ENCODE measurements at regions not wholly inside any gene's neighbourhood (a gene's known extent, or its start where the extent isn't known, plus 50 kb on each side); places are given as distances from the start of the nearest gene placed in this dataset.
A peak's percentile ranks its signal among the peaks of the same experiment; 100 is the strongest.
"Not testable (repeated sequence)": the region's sequence is repeated elsewhere in the genome, so short reads cannot be mapped to it uniquely, and the experiment has no call there.

DNA sequence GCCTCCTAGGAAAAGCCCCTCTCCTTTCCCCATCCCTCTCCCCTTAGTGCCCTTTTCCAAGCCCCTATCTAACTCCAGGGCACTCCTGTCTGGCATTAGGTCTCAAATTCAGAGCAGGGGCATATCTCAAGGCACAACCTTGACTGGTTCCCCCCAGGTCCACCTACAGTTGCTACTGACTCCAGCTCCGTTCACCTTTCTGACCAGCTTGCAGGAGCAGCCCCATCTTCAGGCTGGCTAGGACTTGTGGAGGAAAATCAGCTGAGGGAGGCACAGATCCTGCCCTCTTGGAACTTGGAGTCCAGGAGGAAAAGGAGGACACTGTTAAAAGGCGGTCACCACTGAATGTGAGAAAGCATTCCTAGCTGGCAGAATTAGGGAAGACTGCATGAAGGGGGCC is 152.4 kb downstream of the ZFP36L2 start:
- H3K27ac Mint-ChIP-seq, result no peak overlapping the region
- no peaks in the 10 kb centered on the region for H3K27me3 Mint-ChIP-seq
- H3K9me3 Mint-ChIP-seq, result no peaks in the 10 kb centered on the region
- no peak for ATAC-seq (replicated peaks)
- no peaks in the 10 kb centered on the region for H3K4me1 Mint-ChIP-seq
- H3K36me3 Mint-ChIP-seq (ENCODE audit: low read depth), result no peaks in the 10 kb centered on the region
- H3K4me3 Mint-ChIP-seq, result no peak overlapping the region

DNA sequence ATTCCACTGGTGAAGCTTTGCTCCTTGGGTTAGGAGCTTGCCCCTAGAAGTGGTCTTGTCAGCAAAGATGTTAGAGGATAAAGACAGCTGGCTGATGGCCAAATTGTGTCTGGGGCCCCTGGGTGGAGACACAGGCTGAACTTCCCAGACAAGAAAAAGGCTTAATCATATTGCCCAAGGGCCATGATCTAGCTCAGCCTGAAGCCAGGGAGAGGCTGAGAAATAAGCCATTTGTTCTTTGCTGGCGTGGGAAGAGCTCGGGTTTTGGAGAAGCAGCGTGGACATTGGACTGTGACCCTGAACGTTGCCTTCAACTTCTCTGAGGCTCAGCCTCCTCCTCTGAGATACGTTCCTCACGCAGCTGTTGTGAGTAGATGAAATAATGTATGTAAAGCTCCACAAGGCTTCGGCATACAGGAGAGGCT is 153.0 kb downstream of the ZFP36L2 start:
- no peak overlapping the region for H3K4me3 Mint-ChIP-seq
- H3K27ac Mint-ChIP-seq, result no peak overlapping the region
- no peaks in the 10 kb centered on the region for H3K4me1 Mint-ChIP-seq
- H3K9me3 Mint-ChIP-seq, result no peaks in the 10 kb centered on the region
- no peak for ATAC-seq (replicated peaks)
- H3K27me3 Mint-ChIP-seq, result no peaks in the 10 kb centered on the region
- H3K36me3 Mint-ChIP-seq (ENCODE audit: low read depth), result no peaks in the 10 kb centered on the region

DNA sequence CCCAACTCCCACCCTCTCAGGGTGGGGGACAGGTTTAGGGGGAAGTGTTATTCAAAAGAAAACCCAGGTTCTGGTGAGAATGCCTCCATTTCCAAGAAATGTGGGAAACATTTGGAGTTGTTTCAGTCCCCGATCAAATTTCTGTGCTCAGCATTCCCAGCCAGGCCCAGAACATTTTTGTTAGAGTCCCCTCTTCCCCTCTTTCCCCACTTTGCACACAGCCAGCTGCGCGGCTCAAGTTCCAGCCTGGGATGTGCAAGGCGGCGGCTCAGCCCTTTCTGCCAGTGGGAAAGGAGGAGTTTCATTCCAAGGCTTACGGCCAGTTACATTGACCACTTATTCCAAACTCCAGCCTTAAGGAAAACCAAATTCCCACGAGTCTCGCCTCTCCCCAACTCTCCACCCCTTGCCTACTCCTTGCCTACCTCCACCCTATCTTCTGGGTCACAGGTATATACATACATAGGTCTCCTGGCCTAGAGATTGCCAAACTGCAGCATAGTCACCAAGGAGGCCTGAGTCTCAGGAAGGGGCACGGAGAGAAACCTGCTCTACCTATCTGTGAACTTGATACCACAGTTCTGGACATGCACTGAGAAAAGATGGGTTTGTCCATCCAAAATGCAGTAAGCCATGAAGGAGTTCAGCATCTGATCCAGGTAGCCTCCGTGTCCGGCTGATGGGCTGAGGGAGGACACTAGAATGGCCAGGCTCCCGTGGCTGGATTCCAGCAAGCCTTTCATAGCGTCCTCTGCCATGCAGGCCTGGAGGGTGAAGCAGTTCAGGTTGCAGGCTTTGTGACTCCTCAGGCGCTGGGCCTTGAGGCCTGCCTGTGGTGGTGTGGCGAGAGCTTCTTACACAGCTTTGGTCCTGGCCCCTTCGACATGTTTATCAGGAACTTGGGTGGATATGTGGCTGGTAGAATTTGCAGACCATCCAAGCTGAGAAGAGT is 154.5 kb downstream of the ZFP36L2 start:
- Mint-ChIP-seq H3K36me3 (ENCODE audit: low read depth) (no peaks in the 10 kb centered on the region), H3K27me3 (no peaks in the 10 kb centered on the region), H3K27ac (no peak overlapping the region), H3K4me3 (no peak overlapping the region), H3K9me3 (no peaks in the 10 kb centered on the region), H3K4me1 (no peaks in the 10 kb centered on the region)
- ATAC-seq (replicated peaks), result no peak

DNA sequence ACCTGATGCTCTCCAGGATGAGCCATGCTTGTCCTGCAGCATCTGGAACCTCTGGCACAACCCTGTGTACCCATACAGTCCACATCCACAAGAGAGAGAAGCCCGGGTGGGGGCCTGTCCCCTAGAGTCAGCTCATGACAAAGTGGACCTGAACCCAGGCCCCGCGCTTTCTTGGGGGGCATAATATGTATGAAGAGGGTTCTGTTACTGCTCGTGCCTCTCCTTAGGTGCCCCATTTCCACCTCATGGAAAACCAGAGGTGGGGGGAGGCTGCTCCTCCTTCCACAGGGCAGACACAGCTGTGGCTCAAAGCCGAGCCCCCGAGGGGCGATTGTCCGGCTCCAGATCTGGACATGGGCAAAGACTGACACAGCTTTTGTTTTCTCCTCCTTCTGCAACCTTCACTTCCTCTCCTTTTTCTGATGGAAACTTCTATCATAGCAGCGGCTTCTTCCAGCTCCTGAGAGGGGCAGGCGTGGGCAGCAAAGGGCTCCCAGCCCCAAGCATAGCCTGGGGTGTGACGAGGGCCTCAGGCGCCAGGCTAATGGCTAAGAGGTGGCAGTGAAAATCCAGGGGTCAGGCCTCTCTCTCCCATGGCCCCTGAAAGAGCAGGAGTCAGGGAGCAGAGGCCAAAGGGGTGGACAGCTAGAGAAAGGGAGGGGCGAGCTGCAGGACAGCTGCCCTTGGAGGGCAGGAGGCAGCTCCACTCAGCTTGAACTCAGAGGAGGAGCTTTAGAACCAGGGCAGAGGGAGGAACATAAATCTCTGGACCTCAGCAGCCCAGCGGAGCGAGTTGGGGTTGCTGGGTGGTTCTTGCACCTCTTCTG is 155.5 kb downstream of the ZFP36L2 start:
- ATAC-seq (replicated peaks), result no peak
- H3K27ac Mint-ChIP-seq, result no peak overlapping the region
- H3K4me3 Mint-ChIP-seq, result no peak overlapping the region
- no peaks in the 10 kb centered on the region for H3K27me3 Mint-ChIP-seq
- H3K36me3 Mint-ChIP-seq (ENCODE audit: low read depth), result no peaks in the 10 kb centered on the region
- H3K9me3 Mint-ChIP-seq, result no peaks in the 10 kb centered on the region
- no peaks in the 10 kb centered on the region for H3K4me1 Mint-ChIP-seq

DNA sequence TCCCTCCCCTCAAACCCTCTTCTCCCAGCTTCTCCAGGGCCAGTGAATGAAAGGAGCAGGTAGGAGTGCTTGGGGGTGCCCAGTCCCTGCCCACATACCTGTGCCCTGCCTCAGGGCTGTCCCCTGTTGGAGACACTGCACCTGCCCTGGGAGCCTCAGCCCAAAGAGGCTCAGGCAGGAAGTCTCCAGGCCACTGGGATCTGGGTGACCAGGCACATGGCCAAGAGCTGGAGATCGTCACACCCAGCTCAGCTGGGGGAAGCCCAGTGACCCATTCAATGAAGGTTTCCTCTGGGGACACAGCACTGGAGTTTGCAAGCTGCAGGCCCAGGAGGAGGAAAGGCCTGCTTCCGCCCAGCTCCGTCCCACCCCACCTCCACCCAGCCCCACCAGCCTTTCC is 156.4 kb downstream of the ZFP36L2 start:
- Mint-ChIP-seq H3K9me3 (no peaks in the 10 kb centered on the region), H3K27ac (no peak overlapping the region), H3K4me1 (no peaks in the 10 kb centered on the region), H3K4me3 (no peak overlapping the region), H3K27me3 (no peaks in the 10 kb centered on the region), H3K36me3 (ENCODE audit: low read depth) (no peaks in the 10 kb centered on the region)
- no peak for ATAC-seq (replicated peaks)

DNA sequence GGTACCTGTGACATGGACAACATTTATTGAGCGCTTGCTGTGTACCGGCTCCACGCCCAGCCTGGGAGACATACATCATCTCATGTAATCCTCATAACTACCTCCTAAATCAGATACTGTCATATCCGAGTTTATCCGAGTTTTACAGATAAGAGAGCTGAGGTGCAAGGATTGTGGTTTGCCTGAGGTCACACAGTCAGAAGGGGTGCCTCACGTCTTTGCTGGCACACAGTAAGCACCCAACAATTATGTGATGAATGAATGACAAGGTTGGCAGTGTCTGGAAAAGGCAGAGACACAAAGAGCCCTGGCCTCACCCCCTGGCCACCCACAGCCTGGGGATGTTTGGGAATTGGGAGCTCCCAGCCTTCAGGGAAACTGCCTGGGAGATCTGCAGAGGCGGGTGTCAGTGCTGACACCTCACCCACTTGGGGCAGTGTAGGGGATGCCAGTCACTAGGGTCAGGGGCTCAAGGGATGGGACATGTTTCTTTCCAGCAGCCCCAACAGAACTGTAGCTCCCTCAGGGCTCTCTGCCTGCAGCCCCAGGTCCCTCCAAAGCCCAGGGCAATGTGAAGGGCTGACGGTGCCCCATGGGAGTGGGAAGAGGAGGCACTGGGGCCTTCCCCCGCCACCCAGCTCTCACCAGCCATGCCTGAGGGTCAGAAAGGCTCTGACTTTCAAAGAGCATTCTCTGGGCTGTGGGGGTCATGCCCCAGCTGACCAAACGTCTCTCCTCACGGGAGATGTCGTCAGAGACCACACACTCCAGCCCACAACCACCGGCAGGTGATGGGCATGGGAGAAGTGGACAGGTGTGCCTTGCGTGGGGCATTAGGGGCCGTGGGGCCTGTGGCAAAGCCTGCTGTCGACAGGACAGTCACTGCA is 157.5 kb downstream of the ZFP36L2 start:
- no peaks in the 10 kb centered on the region for H3K4me1 Mint-ChIP-seq
- H3K27me3 Mint-ChIP-seq, result no peaks in the 10 kb centered on the region
- no peak overlapping the region for H3K27ac Mint-ChIP-seq
- no peak for ATAC-seq (replicated peaks)
- no peaks in the 10 kb centered on the region for H3K9me3 Mint-ChIP-seq
- no peaks in the 10 kb centered on the region for H3K36me3 Mint-ChIP-seq (ENCODE audit: low read depth)
- H3K4me3 Mint-ChIP-seq, result no peak overlapping the region

DNA sequence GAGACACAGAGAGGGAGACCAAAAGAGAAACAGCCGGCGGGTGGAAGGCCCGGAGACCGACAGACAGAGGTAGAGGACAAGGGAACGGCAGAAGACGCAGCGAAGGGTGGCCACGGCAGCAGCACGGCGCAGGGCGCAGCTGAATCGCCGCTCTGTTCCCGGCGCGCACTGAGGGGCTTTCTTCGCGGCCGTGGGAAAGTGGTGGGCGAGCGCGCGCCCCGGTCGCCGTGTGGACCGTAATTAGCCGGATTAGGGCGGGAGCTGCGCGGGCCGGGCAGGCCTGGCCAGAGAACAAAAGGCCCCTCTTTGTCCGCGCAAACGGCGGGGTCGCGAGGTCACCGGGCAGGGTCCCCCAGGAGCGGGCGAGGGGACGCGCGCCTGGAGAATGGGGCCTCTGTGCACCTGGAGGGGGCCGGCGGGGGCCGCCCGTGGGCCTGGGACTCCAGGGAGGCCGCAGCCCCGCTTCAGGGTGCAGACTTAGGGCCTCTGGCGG is 158.3 kb downstream of the ZFP36L2 start:
- Mint-ChIP-seq H3K27me3 (no peaks in the 10 kb centered on the region), H3K4me3 (no peak overlapping the region), H3K9me3 (no peaks in the 10 kb centered on the region), H3K36me3 (ENCODE audit: low read depth) (no peaks in the 10 kb centered on the region), H3K4me1 (no peaks in the 10 kb centered on the region), H3K27ac (no peak overlapping the region)
- ATAC-seq (replicated peaks), result no peak

DNA sequence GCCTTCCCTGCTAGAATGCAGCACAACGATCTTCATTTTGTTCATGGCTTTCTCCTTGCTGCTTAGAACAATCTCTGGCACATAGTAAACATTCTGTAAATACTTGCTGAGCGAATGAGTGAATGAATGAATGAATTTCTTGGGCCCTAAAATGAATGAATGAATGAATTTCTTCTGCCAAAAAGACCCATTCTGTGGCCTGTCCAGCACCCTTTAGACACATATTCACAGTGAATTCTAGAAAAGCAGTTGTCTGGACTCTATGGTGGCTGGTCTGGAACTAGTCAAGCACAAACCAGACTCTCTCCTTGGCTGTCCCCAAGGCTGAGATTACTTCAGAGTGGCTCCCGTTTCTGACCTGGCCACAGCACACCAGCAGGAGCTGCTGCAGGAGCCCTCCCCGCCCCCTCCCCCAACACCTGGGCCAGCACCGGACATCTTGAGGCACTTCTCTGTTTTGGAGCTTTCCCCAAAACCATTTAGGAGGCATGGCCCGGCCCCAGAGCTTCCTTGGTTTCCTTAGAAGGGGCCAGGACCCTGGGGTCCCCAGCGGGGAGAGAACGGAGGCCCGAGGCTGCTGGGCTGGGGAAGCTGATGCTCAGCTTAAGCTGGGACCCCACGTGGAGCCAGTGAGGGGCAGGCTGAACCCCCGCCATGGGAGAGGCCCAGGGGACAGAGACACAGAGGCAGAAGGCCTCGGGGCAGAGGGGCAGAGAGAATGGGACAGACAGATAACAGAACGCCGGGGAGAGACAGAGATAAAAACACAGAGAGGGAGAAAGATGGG is 159.0 kb downstream of the ZFP36L2 start:
- no peak overlapping the region for H3K27ac Mint-ChIP-seq
- H3K4me1 Mint-ChIP-seq, result no peaks in the 10 kb centered on the region
- no peaks in the 10 kb centered on the region for H3K27me3 Mint-ChIP-seq

DNA sequence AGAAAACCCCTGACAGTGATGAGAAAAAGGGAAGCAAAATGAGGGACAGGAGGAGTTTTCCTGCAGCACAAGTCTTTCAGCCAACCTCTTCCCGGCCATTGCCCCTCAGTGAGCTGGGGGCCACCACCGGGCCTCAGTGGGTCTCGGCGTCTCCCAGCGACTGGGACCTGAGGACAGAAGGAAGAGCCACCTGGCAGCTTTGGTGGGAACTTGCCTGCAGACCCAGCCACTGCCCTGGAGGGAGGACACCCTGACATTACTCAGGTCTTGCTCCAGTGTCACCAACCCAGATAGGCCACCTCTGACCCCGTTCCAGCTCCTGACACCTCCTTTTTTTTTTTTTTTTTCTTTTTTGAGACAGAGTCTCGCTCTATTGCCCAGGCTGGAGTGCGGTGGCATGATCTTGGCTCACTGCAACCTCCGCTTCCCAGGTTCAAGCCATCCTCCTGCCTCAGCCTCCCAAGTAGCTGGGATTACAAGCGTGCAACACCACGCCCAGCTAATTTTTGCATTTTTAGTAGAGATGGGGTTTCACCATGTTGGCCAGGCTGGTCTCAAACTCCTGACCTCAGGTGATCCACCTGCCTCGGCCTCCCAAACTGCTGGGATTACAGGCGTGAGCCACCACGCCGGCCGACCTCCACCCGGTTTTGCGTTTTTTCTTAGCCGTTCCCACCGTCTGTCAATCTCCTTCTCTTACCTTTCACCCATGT is 159.7 kb downstream of the ZFP36L2 start:
- H3K27me3 Mint-ChIP-seq; ATAC-seq (replicated peaks); H3K27ac Mint-ChIP-seq; H3K36me3 Mint-ChIP-seq (ENCODE audit: low read depth); H3K4me3 Mint-ChIP-seq; H3K4me1 Mint-ChIP-seq; H3K9me3 Mint-ChIP-seq: not testable (repeated sequence)

More for the DNA sequence above, 159.0 kb downstream of the ZFP36L2 start:
- H3K36me3 Mint-ChIP-seq (ENCODE audit: low read depth), result no peaks in the 10 kb centered on the region
- no peak overlapping the region for H3K4me3 Mint-ChIP-seq
- no peak for ATAC-seq (replicated peaks)
- no peaks in the 10 kb centered on the region for H3K9me3 Mint-ChIP-seq

DNA sequence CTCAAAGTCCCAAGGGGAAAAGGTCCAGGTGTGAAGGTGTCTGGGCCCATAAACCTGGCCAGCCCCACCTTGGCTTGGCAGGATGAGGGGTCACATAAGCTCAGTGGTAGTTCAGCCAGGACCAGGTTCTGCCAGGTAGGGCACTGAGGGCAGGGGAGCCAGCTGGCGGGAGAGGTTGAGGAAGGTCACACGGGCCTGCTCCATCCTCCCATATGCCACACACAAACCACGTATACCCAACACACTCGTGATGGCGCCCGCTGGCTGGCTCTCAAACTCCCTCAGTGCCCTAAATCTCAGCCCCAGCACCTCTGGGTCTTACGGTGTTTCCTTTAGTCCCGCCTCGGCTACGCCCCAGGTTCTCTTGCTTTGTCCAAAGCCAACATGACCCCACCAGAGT is 160.5 kb downstream of the ZFP36L2 start:
- H3K27me3 Mint-ChIP-seq, result no peaks in the 10 kb centered on the region
- H3K4me1 Mint-ChIP-seq, result no peaks in the 10 kb centered on the region
- H3K4me3 Mint-ChIP-seq, result no peak overlapping the region
- no peak overlapping the region for H3K27ac Mint-ChIP-seq
- no peaks in the 10 kb centered on the region for H3K9me3 Mint-ChIP-seq
- H3K36me3 Mint-ChIP-seq (ENCODE audit: low read depth), result no peaks in the 10 kb centered on the region
- no peak for ATAC-seq (replicated peaks)

DNA sequence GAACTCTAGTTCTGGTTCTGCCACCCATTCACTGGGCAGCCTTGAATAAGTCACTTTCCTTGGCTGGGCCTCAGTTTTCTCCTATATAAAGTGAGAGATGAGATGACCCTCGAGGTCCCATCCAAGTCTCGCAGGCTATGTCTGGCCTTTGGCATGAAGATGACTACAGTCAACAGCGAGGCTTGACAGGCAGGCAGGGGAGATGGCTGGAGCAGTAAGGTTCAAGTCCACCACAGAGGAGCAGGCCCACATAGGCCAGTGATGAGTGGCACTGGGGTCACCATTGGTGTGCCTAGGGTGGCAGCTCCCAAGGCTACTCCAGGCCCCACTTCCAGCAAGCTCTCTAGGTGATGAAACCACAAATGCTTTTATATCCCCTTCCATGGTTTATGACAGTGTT is 161.4 kb downstream of the ZFP36L2 start:
- ATAC-seq (replicated peaks), result no peak
- H3K9me3 Mint-ChIP-seq, result no peaks in the 10 kb centered on the region
- no peaks in the 10 kb centered on the region for H3K27me3 Mint-ChIP-seq
- H3K4me1 Mint-ChIP-seq, result no peaks in the 10 kb centered on the region
- H3K36me3 Mint-ChIP-seq (ENCODE audit: low read depth), result no peaks in the 10 kb centered on the region
- H3K27ac Mint-ChIP-seq, result no peak overlapping the region
- H3K4me3 Mint-ChIP-seq, result no peak overlapping the region

DNA sequence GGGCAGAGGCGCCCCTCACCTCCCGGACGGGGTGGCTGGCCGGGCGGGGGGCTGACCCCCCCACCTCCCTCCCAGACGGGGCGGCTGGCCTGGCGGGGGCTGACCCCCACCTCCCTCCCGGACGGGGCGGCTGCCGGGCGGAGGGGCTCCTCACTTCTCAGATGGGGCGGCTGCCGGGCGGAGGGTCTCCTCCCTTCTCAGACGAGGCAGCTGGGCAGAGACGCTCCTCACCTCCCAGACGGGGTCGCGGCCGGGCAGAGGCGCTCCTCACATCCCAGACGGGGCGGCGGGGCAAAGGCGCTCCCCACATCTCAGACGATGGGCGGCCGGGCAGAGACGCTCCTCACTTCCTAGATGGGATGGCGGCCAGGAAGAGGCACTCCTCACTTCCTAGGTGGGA is 163.3 kb downstream of the ZFP36L2 start:
- not testable (repeated sequence) for H3K36me3 Mint-ChIP-seq (ENCODE audit: low read depth); H3K4me1 Mint-ChIP-seq; ATAC-seq (replicated peaks); H3K9me3 Mint-ChIP-seq; H3K27me3 Mint-ChIP-seq; H3K4me3 Mint-ChIP-seq; H3K27ac Mint-ChIP-seq

DNA sequence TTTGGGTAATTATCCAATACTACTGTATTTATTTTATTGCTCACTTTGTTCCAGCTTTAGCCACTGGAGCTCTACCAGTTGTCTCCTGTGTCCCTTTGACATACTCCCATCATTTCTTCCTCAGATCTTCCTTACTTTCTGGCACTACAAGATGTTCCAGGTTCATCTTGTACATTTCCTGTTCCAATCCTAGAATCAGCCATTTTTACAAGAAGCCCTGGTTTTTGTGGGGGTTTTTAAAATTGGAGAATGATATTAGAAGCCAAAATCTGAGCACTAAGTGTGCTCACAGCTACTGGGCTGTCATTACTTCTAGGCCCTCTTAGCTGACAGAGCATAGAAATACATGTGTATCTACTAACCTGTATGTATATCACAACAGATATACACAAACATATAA is 164.3 kb downstream of the ZFP36L2 start:
- Mint-ChIP-seq H3K27me3 (no peaks in the 10 kb centered on the region), H3K4me1 (peaks cover 10% of the 10 kb centered on the region), H3K4me3 (no peak overlapping the region), H3K9me3 (no peaks in the 10 kb centered on the region), H3K36me3 (ENCODE audit: low read depth) (no peaks in the 10 kb centered on the region), H3K27ac (peak overlapping the region; percentile 51)
- no peak for ATAC-seq (replicated peaks)

Measured in activated T-helper 17 cell treated with anti-CD3 and anti-CD28 coated beads, Interleukin-2, amount 50 U/mL, for 72 hours (primary cell).